ENCODE measurements at regions not wholly inside any gene's neighbourhood (a gene's known extent, or its start where the extent isn't known, plus 50 kb on each side); places are given as distances from the start of the nearest gene placed in this dataset.

DNA sequence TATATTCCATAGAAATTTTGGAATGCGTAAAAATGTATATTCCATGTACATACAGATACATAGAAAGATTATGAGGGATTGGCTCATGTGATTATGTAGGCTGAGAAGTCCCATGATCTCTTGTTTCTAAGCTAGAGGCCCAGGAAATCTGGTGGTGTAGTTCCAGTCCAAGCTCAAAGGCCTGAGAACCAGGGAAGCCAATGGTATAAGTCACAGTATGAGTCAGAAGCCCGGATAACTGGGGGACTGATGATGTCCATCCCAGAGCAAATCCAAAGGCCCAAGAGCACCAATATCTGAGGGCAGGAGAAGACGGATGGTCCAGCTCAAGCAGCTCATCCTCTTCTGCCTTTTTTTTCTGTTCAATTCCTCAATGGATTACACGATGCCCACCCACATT is 385.0 kb upstream of the KLHL29 start:
- TF ChIP-seq CTCF (IDR thresholded peaks at IDR 0.05; ENCODE audit: low read depth, low read length) (no peak), EZH2phosphoT487 (IDR thresholded peaks at IDR 0.05; ENCODE audit: low read depth) (no peak)
